ENCODE measurements at regions not wholly inside any gene's neighbourhood (a gene's known extent, or its start where the extent isn't known, plus 50 kb on each side); places are given as distances from the start of the nearest gene placed in this dataset.

DNA sequence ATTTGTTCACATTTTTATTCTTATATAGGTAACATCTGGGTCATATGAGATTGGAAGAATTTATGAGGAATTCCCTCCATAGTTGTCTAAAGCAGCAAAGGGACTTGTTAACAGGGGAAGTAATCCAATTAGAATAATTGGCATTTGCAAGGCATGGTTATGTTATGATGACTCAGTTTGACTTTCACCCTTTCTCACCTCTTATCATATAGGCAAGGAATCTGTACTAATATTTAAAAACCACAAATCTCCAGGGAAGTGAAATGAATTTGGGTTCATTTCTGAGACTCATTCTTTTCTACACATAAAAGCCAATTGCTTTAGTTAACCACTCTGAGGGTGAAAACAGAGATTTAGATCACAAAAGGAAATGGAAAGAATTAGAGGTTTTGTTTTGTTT, 281.5 kb upstream of the DKK2 start (continued):
- no peak for TF ChIP-seq EP300 (conservative IDR thresholded peaks at IDR 0.05; ENCODE audit: poor library complexity, severe bottlenecking)

DNA sequence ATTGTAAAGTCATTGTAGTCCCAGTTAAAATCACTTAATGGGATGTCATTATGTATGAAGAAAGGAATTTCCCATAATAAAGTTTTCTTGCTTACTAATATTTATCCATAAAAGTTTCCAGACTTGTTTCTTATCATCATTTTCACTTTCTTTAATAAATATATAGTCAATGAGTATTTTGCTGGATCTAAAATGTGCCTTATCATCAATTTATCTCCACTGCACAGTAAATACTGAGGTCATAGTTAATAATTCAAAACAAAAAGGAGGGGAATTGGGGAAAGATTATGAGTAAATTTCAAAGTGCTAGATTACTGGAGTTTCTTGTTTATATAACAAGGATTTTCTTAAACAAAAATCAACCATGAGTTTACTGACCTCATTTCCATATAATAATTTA, 279.5 kb upstream of the DKK2 start:
- Histone ChIP-seq H3K4me3 (ENCODE audit: low read length) (no peak overlapping the region), H3K9me2 (ENCODE audit: insufficient read depth, low read length) (no peaks in the 10 kb centered on the region), H3K9me3 (ENCODE audit: low read length) (no peaks in the 10 kb centered on the region), H3K27ac (ENCODE audit: low read length) (no peak overlapping the region), H3K79me2 (replicated peaks; ENCODE audit: insufficient read depth, low read length) (no peaks in the 10 kb centered on the region), H3F3A (ENCODE audit: insufficient read depth, low read length, poor library complexity, severe bottlenecking) (no peaks in the 10 kb centered on the region), H3K27me3 (ENCODE audit: insufficient read depth, low read depth, low read length) (no peaks in the 10 kb centered on the region), H3K36me3 (ENCODE audit: insufficient read depth, low read length) (no peaks in the 10 kb centered on the region), H3K9ac (ENCODE audit: low read length) (no peak overlapping the region), H4K20me1 (ENCODE audit: insufficient read depth) (no peaks in the 10 kb centered on the region), H2AFZ (ENCODE audit: low read depth, low read length) (no peak overlapping the region), H3K4me2 (ENCODE audit: low read length) (no peak overlapping the region)
- no peak for TF ChIP-seq EP300 (conservative IDR thresholded peaks at IDR 0.05; ENCODE audit: poor library complexity, severe bottlenecking)

GRCh38 chr4:107314156-107314555, 278.0 kb upstream of the DKK2 start:
- Histone ChIP-seq H3K4me3 (ENCODE audit: low read length) (no peak overlapping the region), H3K79me2 (replicated peaks; ENCODE audit: insufficient read depth, low read length) (no peaks in the 10 kb centered on the region), H3K27ac (ENCODE audit: low read length) (no peak overlapping the region), H3K4me2 (ENCODE audit: low read length) (no peak overlapping the region), H3K9ac (ENCODE audit: low read length) (no peak overlapping the region), H3K9me2 (ENCODE audit: insufficient read depth, low read length) (no peaks in the 10 kb centered on the region), H3K27me3 (ENCODE audit: insufficient read depth, low read depth, low read length) (no peaks in the 10 kb centered on the region), H3F3A (ENCODE audit: insufficient read depth, low read length, poor library complexity, severe bottlenecking) (no peaks in the 10 kb centered on the region), H4K20me1 (ENCODE audit: insufficient read depth) (no peaks in the 10 kb centered on the region), H3K9me3 (ENCODE audit: low read length) (no peaks in the 10 kb centered on the region), H2AFZ (ENCODE audit: low read depth, low read length) (no peak overlapping the region), H3K36me3 (ENCODE audit: insufficient read depth, low read length) (no peaks in the 10 kb centered on the region)
- TF ChIP-seq REST (IDR thresholded peaks at IDR 0.05; ENCODE audit: borderline replicate concordance) (no peak), EP300 (conservative IDR thresholded peaks at IDR 0.05; ENCODE audit: poor library complexity, severe bottlenecking) (no peak), CTCF (IDR thresholded peaks at IDR 0.05; ENCODE audit: poor library complexity, severe bottlenecking) (no peak), TAF1 (IDR thresholded peaks at IDR 0.05; ENCODE audit: low read depth) (no peak), EZH2 (IDR thresholded peaks at IDR 0.05; ENCODE audit: borderline replicate concordance, insufficient read depth, low read length, poor library complexity, severe bottlenecking) (no peak), MXI1 (conservative IDR thresholded peaks at IDR 0.05; ENCODE audit: poor library complexity, severe bottlenecking) (no peak), POLR2AphosphoS5 (IDR thresholded peaks at IDR 0.05) (no peak), RAD21 (conservative IDR thresholded peaks at IDR 0.05) (no peak)

Data from neural cell (in vitro differentiated cells).